ENCODE measurements at regions not wholly inside any gene's neighbourhood (a gene's known extent, or its start where the extent isn't known, plus 50 kb on each side); places are given as distances from the start of the nearest gene placed in this dataset.
"Not testable (repeated sequence)": the region's sequence is repeated elsewhere in the genome, so short reads cannot be mapped to it uniquely, and the experiment has no call there.

GRCh38 chr7:92972441-92972840, 136.1 kb upstream of the CDK6 start:
- DNase-seq, result no peak

- no peak for DNase-seq
Measured at GRCh38 chr7:92969061-92969460, 132.7 kb upstream of the CDK6 start.

- no peak for DNase-seq
Measured at GRCh38 chr7:92968502-92968901, 132.1 kb upstream of the CDK6 start.

- no peak for DNase-seq
Measured at GRCh38 chr7:92967238-92967637, 130.9 kb upstream of the CDK6 start.

GRCh38 chr7:92964141-92964540, 127.8 kb upstream of the CDK6 start:
- DNase-seq, result no peak

- no peak for DNase-seq
Measured at GRCh38 chr7:92963566-92963965, 127.2 kb upstream of the CDK6 start.

GRCh38 chr7:92961961-92962360, 125.6 kb upstream of the CDK6 start:
- DNase-seq, result no peak

- no peak for DNase-seq
Measured at GRCh38 chr7:92956575-92956974, 120.2 kb upstream of the CDK6 start.

- no peak for DNase-seq
Measured at GRCh38 chr7:92955081-92955480, 118.7 kb upstream of the CDK6 start.

- DNase-seq, result no peak
Measured at GRCh38 chr7:92953657-92954056, 117.3 kb upstream of the CDK6 start.

- no peak for DNase-seq
Measured at GRCh38 chr7:92949748-92950147, 113.4 kb upstream of the CDK6 start.

- no peak for DNase-seq
Measured at GRCh38 chr7:92945840-92946239, 109.5 kb upstream of the CDK6 start.

GRCh38 chr7:92944633-92945032, 108.3 kb upstream of the CDK6 start:
- no peak for DNase-seq

- DNase-seq, result not testable (repeated sequence)
Measured at GRCh38 chr7:92942706-92943105, 106.3 kb upstream of the CDK6 start.

GRCh38 chr7:92939666-92940360, 103.4 kb upstream of the CDK6 start:
- no peak for DNase-seq

GRCh38 chr7:92934096-92934495, 97.7 kb upstream of the CDK6 start:
- no peak for DNase-seq

GRCh38 chr7:92932450-92932849, 96.1 kb upstream of the CDK6 start:
- DNase-seq, result no peak

GRCh38 chr7:92930404-92930803, 94.0 kb upstream of the CDK6 start:
- DNase-seq, result no peak

- peak; percentile 51 for DNase-seq
Measured at GRCh38 chr7:92926697-92927044, 90.3 kb upstream of the CDK6 start.

- peak; percentile 54 for DNase-seq
Measured at GRCh38 chr7:92925876-92926696, 89.7 kb upstream of the CDK6 start.

- DNase-seq, result no peak
Measured at GRCh38 chr7:92924800-92925199, 88.4 kb upstream of the CDK6 start.

GRCh38 chr7:92917230-92917629, 80.9 kb upstream of the CDK6 start:
- no peak for DNase-seq

GRCh38 chr7:92916770-92917224, 80.4 kb upstream of the CDK6 start:
- no peak for DNase-seq

GRCh38 chr7:92915348-92915747, 79.0 kb upstream of the CDK6 start:
- no peak for DNase-seq
